HL-60 (cell line): ENCODE measurements at regions not wholly inside any gene's neighbourhood (a gene's known extent, or its start where the extent isn't known, plus 50 kb on each side); places are given as distances from the start of the nearest gene placed in this dataset.

Source experiments
- CTCF ChIP-seq: IDR thresholded peaks from one replicate; pipeline ENCODE4 v1.5.1; 2011; ENCODE audit warnings: low read length, control low read depth, inconsistent platforms; ENCODE audit not compliant: insufficient read depth
- GABPA ChIP-seq: IDR thresholded peaks from 2 replicates; pipeline ENCODE4 v1.6.1; 2012; ENCODE audit warnings: low read depth
- POLR2AphosphoS5 ChIP-seq: IDR thresholded peaks from 2 replicates; pipeline ENCODE4 v1.6.1; 2012; ENCODE audit warnings: low read depth
- REST ChIP-seq: IDR thresholded peaks from 2 replicates; pipeline ENCODE4 v1.6.1; 2012; ENCODE audit warnings: low read depth; ENCODE audit not compliant: insufficient replicate concordance

- no peak for TF ChIP-seq CTCF
- no peak for TF ChIP-seq REST
- no peak for TF ChIP-seq POLR2AphosphoS5
- no peak for TF ChIP-seq GABPA
These were observed 220.1 kb upstream of the GHITM start for GRCh38 chr10:83919187-83919586.
